SK-N-SH (cell line): ENCODE measurements at regions not wholly inside any gene's neighbourhood (a gene's known extent, or its start where the extent isn't known, plus 50 kb on each side); places are given as distances from the start of the nearest gene placed in this dataset.
"Not testable (repeated sequence)": the region's sequence is repeated elsewhere in the genome, so short reads cannot be mapped to it uniquely, and the experiment has no call there.

ENCODE experiments used
- EZH2phosphoT487 ChIP-seq: fragments of 200-600 bp; sonication (generic); IDR thresholded peaks from 2 replicates; pipeline ENCODE4 v1.6.1; 2017; ENCODE audit warnings: low read depth, mixed run types, mild to moderate bottlenecking, antibody characterized with exemption, moderate library complexity, borderline replicate concordance
- JUND ChIP-seq: IDR thresholded peaks from 2 replicates; pipeline ENCODE4 v1.4.0; 2012
- POLR2AphosphoS5 ChIP-seq: IDR thresholded peaks from 2 replicates; pipeline ENCODE4 v1.6.1; 2012; ENCODE audit warnings: low read depth, low read length
- REST ChIP-seq: IDR thresholded peaks from 2 replicates; pipeline ENCODE4 v1.6.1; 2012; ENCODE audit warnings: mild to moderate bottlenecking, low read depth, low read length, moderate library complexity
- RFX5 ChIP-seq: IDR thresholded peaks from 2 replicates; pipeline ENCODE4 v1.6.1; 2012; ENCODE audit warnings: mild to moderate bottlenecking, improper control_type of control experiment, low read length
- SMC3 ChIP-seq: IDR thresholded peaks from 2 replicates; pipeline ENCODE4 v1.6.1; 2012; ENCODE audit warnings: low read depth, low read length, improper control_type of control experiment
- TEAD4 ChIP-seq: IDR thresholded peaks from 2 replicates; pipeline ENCODE4 v1.4.0; 2012; ENCODE audit warnings: mild to moderate bottlenecking, borderline replicate concordance; ENCODE audit not compliant: insufficient read depth
- TF ChIP-seq, protein P1 (sequence below): fragments of 200-600 bp; sonication (generic); IDR thresholded peaks from 2 replicates; pipeline ENCODE4 v1.6.1; 2017; ENCODE audit warnings: antibody characterized with exemption, mild to moderate bottlenecking, moderate library complexity

DNA sequence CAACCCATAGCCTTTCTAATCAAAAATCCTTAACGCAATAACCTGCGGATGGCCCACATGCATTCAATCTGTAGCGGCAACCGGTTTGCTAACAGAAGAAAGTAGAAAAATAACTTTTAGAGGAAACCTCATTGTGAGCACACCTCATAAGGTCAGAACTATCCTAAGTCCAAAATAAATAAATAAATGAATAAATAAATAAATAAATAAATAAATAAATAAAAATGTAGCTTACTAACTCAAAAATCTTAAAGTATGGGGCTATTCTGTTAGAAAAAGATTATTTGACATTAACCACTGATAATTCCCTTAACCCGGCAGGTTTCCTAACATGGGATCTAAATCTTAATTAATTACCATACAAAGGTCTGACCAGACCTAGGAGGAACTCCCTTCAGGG lies 304.5 kb downstream of the PAPSS1 start:
- not testable (repeated sequence) for TF ChIP-seq JUND, TEAD4, REST, SMC3, EZH2phosphoT487, RFX5, POLR2AphosphoS5
- TF ChIP-seq, protein P1, sequence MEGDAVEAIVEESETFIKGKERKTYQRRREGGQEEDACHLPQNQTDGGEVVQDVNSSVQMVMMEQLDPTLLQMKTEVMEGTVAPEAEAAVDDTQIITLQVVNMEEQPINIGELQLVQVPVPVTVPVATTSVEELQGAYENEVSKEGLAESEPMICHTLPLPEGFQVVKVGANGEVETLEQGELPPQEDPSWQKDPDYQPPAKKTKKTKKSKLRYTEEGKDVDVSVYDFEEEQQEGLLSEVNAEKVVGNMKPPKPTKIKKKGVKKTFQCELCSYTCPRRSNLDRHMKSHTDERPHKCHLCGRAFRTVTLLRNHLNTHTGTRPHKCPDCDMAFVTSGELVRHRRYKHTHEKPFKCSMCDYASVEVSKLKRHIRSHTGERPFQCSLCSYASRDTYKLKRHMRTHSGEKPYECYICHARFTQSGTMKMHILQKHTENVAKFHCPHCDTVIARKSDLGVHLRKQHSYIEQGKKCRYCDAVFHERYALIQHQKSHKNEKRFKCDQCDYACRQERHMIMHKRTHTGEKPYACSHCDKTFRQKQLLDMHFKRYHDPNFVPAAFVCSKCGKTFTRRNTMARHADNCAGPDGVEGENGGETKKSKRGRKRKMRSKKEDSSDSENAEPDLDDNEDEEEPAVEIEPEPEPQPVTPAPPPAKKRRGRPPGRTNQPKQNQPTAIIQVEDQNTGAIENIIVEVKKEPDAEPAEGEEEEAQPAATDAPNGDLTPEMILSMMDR, result not testable (repeated sequence)
